Globus pallidus (tissue), 1 donor: ENCODE measurements at regions not wholly inside any gene's neighbourhood (a gene's known extent, or its start where the extent isn't known, plus 50 kb on each side); places are given as distances from the start of the nearest gene placed in this dataset.
"Not testable (repeated sequence)": the region's sequence is repeated elsewhere in the genome, so short reads cannot be mapped to it uniquely, and the experiment has no call there.

Experiments used
- DNase-seq: peaks from one replicate; pipeline ENCODE4 v3.0.0-alpha.2; 2015; ENCODE audit warnings: low spot score

GRCh38 chr20:4435671-4436455, 186.8 kb upstream of the ADRA1D start:
- DNase-seq: no peak

- no peak for DNase-seq
Observed at GRCh38 chr20:4435225-4435624, 186.1 kb upstream of the ADRA1D start.

- no peak for DNase-seq
Observed at GRCh38 chr20:4434681-4435080, 185.6 kb upstream of the ADRA1D start.

- no peak for DNase-seq
Observed at GRCh38 chr20:4431446-4431845, 182.4 kb upstream of the ADRA1D start.

- DNase-seq: not testable (repeated sequence)
Observed at GRCh38 chr20:4430826-4431225, 181.7 kb upstream of the ADRA1D start.

- no peak for DNase-seq
Observed at GRCh38 chr20:4427940-4428586, 179.0 kb upstream of the ADRA1D start.

GRCh38 chr20:4418141-4418540, 169.1 kb upstream of the ADRA1D start:
- DNase-seq: no peak

- no peak for DNase-seq
Observed at GRCh38 chr20:4415281-4415680, 166.2 kb upstream of the ADRA1D start.

- no peak for DNase-seq
Observed at GRCh38 chr20:4413314-4414049, 164.4 kb upstream of the ADRA1D start.

- DNase-seq: no peak
Observed at GRCh38 chr20:4412216-4412615, 163.1 kb upstream of the ADRA1D start.

GRCh38 chr20:4411744-4412143, 162.7 kb upstream of the ADRA1D start:
- DNase-seq: no peak

- DNase-seq: no peak
Observed at GRCh38 chr20:4406627-4407026, 157.5 kb upstream of the ADRA1D start.

GRCh38 chr20:4401601-4402000, 152.5 kb upstream of the ADRA1D start:
- no peak for DNase-seq

- no peak for DNase-seq
Observed at GRCh38 chr20:4384961-4385360, 135.9 kb upstream of the ADRA1D start.

GRCh38 chr20:4383961-4384360, 134.9 kb upstream of the ADRA1D start:
- no peak for DNase-seq

GRCh38 chr20:4375881-4376280, 126.8 kb upstream of the ADRA1D start:
- DNase-seq: no peak

GRCh38 chr20:4373454-4373853, 124.4 kb upstream of the ADRA1D start:
- no peak for DNase-seq

- DNase-seq: no peak
Observed at GRCh38 chr20:4371623-4372251, 122.7 kb upstream of the ADRA1D start.

GRCh38 chr20:4370851-4371250, 121.8 kb upstream of the ADRA1D start:
- no peak for DNase-seq

- no peak for DNase-seq
Observed at GRCh38 chr20:4369798-4370124, 120.7 kb upstream of the ADRA1D start.

GRCh38 chr20:4369119-4369797, 120.2 kb upstream of the ADRA1D start:
- DNase-seq: no peak

GRCh38 chr20:4366076-4366475, 117.0 kb upstream of the ADRA1D start:
- DNase-seq: no peak
